OCI-LY3 (cell line): ENCODE measurements at regions not wholly inside any gene's neighbourhood (a gene's known extent, or its start where the extent isn't known, plus 50 kb on each side); places are given as distances from the start of the nearest gene placed in this dataset.

Source experiments
- H2AFZ ChIP-seq: fragments of 200-600, 300-600 bp; shearing (Covaris generic); 2 replicates; pipeline ENCODE4 v1.6.0; 2014; ENCODE audit warnings: antibody characterized with exemption, low read depth, low read length
- H3K27ac ChIP-seq: fragments of 200-600, 300-600 bp; sonication (generic); 2 replicates; pipeline ENCODE4 v1.5.1; 2014; ENCODE audit warnings: mild to moderate bottlenecking, low read length, moderate library complexity, mixed read lengths
- H3K27me3 ChIP-seq: fragments of 200-600, 300-600 bp; sonication (generic); 2 replicates; pipeline ENCODE4 v1.6.1; 2014; ENCODE audit warnings: low read depth, low read length, mixed read lengths
- H3K36me3 ChIP-seq: fragments of 200-600, 300-600 bp; sonication (generic); replicated peaks from 2 replicates; pipeline ENCODE3; 2014; ENCODE audit warnings: low read depth, low read length, mixed read lengths
- H3K4me1 ChIP-seq: fragments of 300-600, 200-600 bp; sonication (generic); 2 replicates; pipeline ENCODE4 v1.6.1; 2014; ENCODE audit warnings: low read length, mixed read lengths
- H3K4me2 ChIP-seq: fragments of 200-600, 300-600 bp; sonication (generic); 2 replicates; pipeline ENCODE4 v1.6.1; 2014; ENCODE audit warnings: low read length, mixed read lengths
- H3K4me3 ChIP-seq: fragments of 300-600, 200-600 bp; sonication (generic); 2 replicates; pipeline ENCODE4 v1.5.1; 2014; ENCODE audit warnings: antibody characterized with exemption, mild to moderate bottlenecking, low read length, moderate library complexity
- H3K79me2 ChIP-seq: fragments of 300-600, 200-600 bp; shearing (Covaris generic); 2 replicates; pipeline ENCODE4 v1.6.1; 2014; ENCODE audit warnings: mild to moderate bottlenecking, low read length, mixed read lengths
- H3K9ac ChIP-seq: fragments of 300-600, 200-600 bp; shearing (Covaris generic); 2 replicates; pipeline ENCODE4 v1.6.0; 2014; ENCODE audit warnings: mild to moderate bottlenecking, low read length, moderate library complexity
- H3K9me3 ChIP-seq: fragments of 200-600, 300-600 bp; shearing (Covaris generic); 2 replicates; pipeline ENCODE4 v1.6.1; 2014; ENCODE audit warnings: low read length, mixed read lengths; ENCODE audit not compliant: insufficient read depth
- H4K20me1 ChIP-seq: fragments of 200-600, 300-600 bp; sonication (generic); 2 replicates; pipeline ENCODE4 v1.6.1; 2016; ENCODE audit warnings: low read length, mixed read lengths; ENCODE audit not compliant: insufficient read depth
- CTCF ChIP-seq: fragments of 200-600, 300-600 bp; sonication (generic); IDR thresholded peaks from 2 replicates; pipeline ENCODE4 v1.5.1; 2014; ENCODE audit warnings: antibody characterized with exemption, low read length, low read depth
- EZH2phosphoT487 ChIP-seq: fragments of 200-600 bp; shearing (Covaris generic); IDR thresholded peaks from 2 replicates; pipeline ENCODE4 v1.6.1; 2018; ENCODE audit warnings: antibody characterized with exemption, mixed run types, low read depth

- no peaks in the 10 kb centered on the region for H3K36me3 ChIP-seq
- H3K27me3 ChIP-seq, result no peaks in the 10 kb centered on the region
- no peak overlapping the region for H3K9ac ChIP-seq
- H3K9me3 ChIP-seq, result no peaks in the 10 kb centered on the region
- no peak overlapping the region for H3K4me3 ChIP-seq
- no peak overlapping the region for H3K27ac ChIP-seq
- no peak for TF ChIP-seq EZH2phosphoT487
- no peak for TF ChIP-seq CTCF
- H4K20me1 ChIP-seq, result no peaks in the 10 kb centered on the region
- H3K4me1 ChIP-seq, result no peaks in the 10 kb centered on the region
- no peak overlapping the region for H3K4me2 ChIP-seq
- no peak overlapping the region for H2AFZ ChIP-seq
- H3K79me2 ChIP-seq, result no peaks in the 10 kb centered on the region
Measured at GRCh38 chr4:120549011-120549570, 373.4 kb downstream of the PRDM5 start.

DNA sequence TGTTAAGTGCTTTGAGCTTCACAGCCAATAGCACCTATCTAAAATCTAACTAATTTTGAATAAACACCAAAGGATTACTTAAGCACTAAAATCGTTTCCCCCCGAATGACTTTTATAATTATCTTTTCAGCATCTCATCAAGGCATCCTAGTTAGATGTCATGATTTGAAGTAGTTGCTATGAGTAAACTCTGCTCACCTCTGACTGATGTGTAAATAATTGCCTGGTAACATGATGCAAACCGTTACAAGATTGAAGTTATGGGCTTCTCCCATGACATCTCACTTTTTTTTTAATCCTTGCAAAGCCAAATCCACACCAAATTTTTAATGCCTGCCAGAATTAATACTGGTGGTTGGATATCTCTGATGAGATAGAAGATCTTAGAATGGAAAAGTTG is 377.1 kb downstream of the PRDM5 start:
- H3K4me2 ChIP-seq, result no peak overlapping the region
- H3K4me1 ChIP-seq, result no peaks in the 10 kb centered on the region
- no peak overlapping the region for H3K27ac ChIP-seq
- H3K79me2 ChIP-seq, result no peaks in the 10 kb centered on the region
- H2AFZ ChIP-seq, result no peak overlapping the region
- H3K4me3 ChIP-seq, result no peak overlapping the region
- H3K36me3 ChIP-seq, result no peaks in the 10 kb centered on the region
- no peak overlapping the region for H3K9ac ChIP-seq
- no peaks in the 10 kb centered on the region for H3K9me3 ChIP-seq
- no peak for TF ChIP-seq EZH2phosphoT487
- TF ChIP-seq CTCF, result no peak
- no peaks in the 10 kb centered on the region for H4K20me1 ChIP-seq
- no peaks in the 10 kb centered on the region for H3K27me3 ChIP-seq

- no peak overlapping the region for H3K4me3 ChIP-seq
- H3K79me2 ChIP-seq, result no peaks in the 10 kb centered on the region
- H3K4me2 ChIP-seq, result no peak overlapping the region
- H3K27me3 ChIP-seq, result no peaks in the 10 kb centered on the region
- H3K36me3 ChIP-seq, result no peaks in the 10 kb centered on the region
- H4K20me1 ChIP-seq, result no peaks in the 10 kb centered on the region
- H3K4me1 ChIP-seq, result no peaks in the 10 kb centered on the region
- H3K9ac ChIP-seq, result no peak overlapping the region
- TF ChIP-seq CTCF (no peak), EZH2phosphoT487 (no peak)
- H2AFZ ChIP-seq, result no peak overlapping the region
- H3K27ac ChIP-seq, result no peak overlapping the region
- no peaks in the 10 kb centered on the region for H3K9me3 ChIP-seq
Measured at GRCh38 chr4:120544838-120545237, 377.7 kb downstream of the PRDM5 start.

- Histone ChIP-seq H3K27ac (no peak overlapping the region), H3K4me1 (no peaks in the 10 kb centered on the region), H3K4me3 (no peak overlapping the region), H3K36me3 (no peaks in the 10 kb centered on the region), H3K9ac (no peak overlapping the region), H3K4me2 (no peak overlapping the region), H4K20me1 (no peaks in the 10 kb centered on the region), H2AFZ (no peak overlapping the region), H3K27me3 (no peaks in the 10 kb centered on the region), H3K79me2 (no peaks in the 10 kb centered on the region), H3K9me3 (no peaks in the 10 kb centered on the region)
- TF ChIP-seq EZH2phosphoT487 (no peak), CTCF (no peak)
Measured at GRCh38 chr4:120540625-120541024, 381.9 kb downstream of the PRDM5 start.
